Heart left ventricle (tissue), 13 donors: ENCODE measurements at regions not wholly inside any gene's neighbourhood (a gene's known extent, or its start where the extent isn't known, plus 50 kb on each side); places are given as distances from the start of the nearest gene placed in this dataset.

Experiments
- POLR2A ChIP-seq, 2 donors: fragments of 450-650 bp; IDR thresholded peaks; one replicate each; pipeline ENCODE4 v1.6.1; 2017; ENCODE audit warnings: antibody characterized with exemption in 2 of 2, mild to moderate bottlenecking in 2 of 2, moderate library complexity in 2 of 2
- TF ChIP-seq, protein P1 (sequence below), 12 donors: fragments of 200-600 bp; sonication (generic) in 4 of 12; IDR thresholded peaks; one replicate each; pipeline versions ENCODE4 v1.5.0 to v1.8.0; 2018 to 2022; ENCODE audit warnings: antibody characterized with exemption in 12 of 12, mild to moderate bottlenecking in 5 of 12
- donor health status: ischemic (EF 13 %, LVEDD 7.1; RV severe dilation, severe dysfunction).
- donor health status: DM: no; HTN: yes; CAD: no.
- donor health status: DM: no; HTN: no; CAD: no.
- donor health status: ischemic (EF 25% LVEDD 6.9; RV normal size, moderate dysfunction).
- donor health status: ischemic (EF 25% LVEDD 5.7; RV mildly dilated, moderate dysfunction).
- donor health status: ischemic (EF 35%, LVEDD 5.7; RV mildly dilated, moderate dysfunction).
- donor health status: nonischemic (EF 11% LVEDD 7.7; RV severe dilation, severe dysfunction).
- donor health status: DM: yes; HTN: yes; CAD: no.
- donor health status: PGD.
- donor health status: ischemic (EF 29% LVEDD 5.4; RV normal size, mild dysfunction).
- donor health status: nonischemic (EF 23%, LVEDD 6.1; RV moderate dilation, normal function).

DNA sequence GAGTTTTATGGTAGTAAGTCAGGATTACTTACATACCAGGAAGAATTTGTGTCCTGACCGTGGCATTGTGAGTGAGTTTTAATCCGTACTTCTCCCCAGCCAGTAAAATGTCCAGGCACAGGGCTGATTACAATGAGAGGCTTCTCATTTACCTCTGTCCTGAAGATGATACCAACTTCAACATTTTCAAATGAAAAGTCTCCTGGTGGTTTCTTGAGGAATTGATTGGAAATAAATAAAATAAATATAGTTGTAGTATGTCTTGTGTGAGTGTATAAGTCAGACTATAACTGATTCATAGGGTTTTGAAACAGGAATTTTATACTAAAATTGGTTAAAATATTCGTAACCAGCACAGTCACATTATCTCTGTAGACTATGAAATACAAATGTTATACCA, 382.5 kb downstream of the ETS1 start:
- TF ChIP-seq, protein P1, sequence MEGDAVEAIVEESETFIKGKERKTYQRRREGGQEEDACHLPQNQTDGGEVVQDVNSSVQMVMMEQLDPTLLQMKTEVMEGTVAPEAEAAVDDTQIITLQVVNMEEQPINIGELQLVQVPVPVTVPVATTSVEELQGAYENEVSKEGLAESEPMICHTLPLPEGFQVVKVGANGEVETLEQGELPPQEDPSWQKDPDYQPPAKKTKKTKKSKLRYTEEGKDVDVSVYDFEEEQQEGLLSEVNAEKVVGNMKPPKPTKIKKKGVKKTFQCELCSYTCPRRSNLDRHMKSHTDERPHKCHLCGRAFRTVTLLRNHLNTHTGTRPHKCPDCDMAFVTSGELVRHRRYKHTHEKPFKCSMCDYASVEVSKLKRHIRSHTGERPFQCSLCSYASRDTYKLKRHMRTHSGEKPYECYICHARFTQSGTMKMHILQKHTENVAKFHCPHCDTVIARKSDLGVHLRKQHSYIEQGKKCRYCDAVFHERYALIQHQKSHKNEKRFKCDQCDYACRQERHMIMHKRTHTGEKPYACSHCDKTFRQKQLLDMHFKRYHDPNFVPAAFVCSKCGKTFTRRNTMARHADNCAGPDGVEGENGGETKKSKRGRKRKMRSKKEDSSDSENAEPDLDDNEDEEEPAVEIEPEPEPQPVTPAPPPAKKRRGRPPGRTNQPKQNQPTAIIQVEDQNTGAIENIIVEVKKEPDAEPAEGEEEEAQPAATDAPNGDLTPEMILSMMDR (IDR thresholded peaks at IDR 0.05): peak in 1 of 12 donors; percentile 15
- no peak for TF ChIP-seq POLR2A (IDR thresholded peaks at IDR 0.05)
